HL-60 (cell line): ENCODE measurements at regions not wholly inside any gene's neighbourhood (a gene's known extent, or its start where the extent isn't known, plus 50 kb on each side); places are given as distances from the start of the nearest gene placed in this dataset.

ENCODE experiments used
- DNase-seq, 2 experiments: peaks; one replicate each; pipeline ENCODE4 v3.0.0-alpha.2; 2010 to 2020; ENCODE audit warnings: low read depth in 1 of 2, low spot score in 1 of 2
- H3K27ac ChIP-seq: fragments of 250-450 bp; sonication (Bioruptor Pico); replicated peaks from 2 replicates; pipeline ENCODE4 v1.5.1; 2020; ENCODE audit warnings: mild to moderate bottlenecking, moderate library complexity
- H3K27me3 ChIP-seq: fragments of 250-450 bp; sonication (Bioruptor Pico); 2 replicates; pipeline ENCODE4 v1.5.1; 2021; ENCODE audit warnings: mild to moderate bottlenecking, moderate library complexity; ENCODE audit not compliant: insufficient read depth, poor library complexity, severe bottlenecking
- H3K4me3 ChIP-seq: replicated peaks from 2 replicates; pipeline ENCODE4 v1.5.1; 2011; ENCODE audit warnings: mild to moderate bottlenecking, control low read depth, low read length; ENCODE audit not compliant: insufficient read depth
- CTCF ChIP-seq: IDR thresholded peaks from one replicate; pipeline ENCODE4 v1.5.1; 2011; ENCODE audit warnings: low read length, control low read depth, inconsistent platforms; ENCODE audit not compliant: insufficient read depth
- GABPA ChIP-seq: IDR thresholded peaks from 2 replicates; pipeline ENCODE4 v1.6.1; 2012; ENCODE audit warnings: low read depth
- POLR2AphosphoS5 ChIP-seq: IDR thresholded peaks from 2 replicates; pipeline ENCODE4 v1.6.1; 2012; ENCODE audit warnings: low read depth
- REST ChIP-seq: IDR thresholded peaks from 2 replicates; pipeline ENCODE4 v1.6.1; 2012; ENCODE audit warnings: low read depth; ENCODE audit not compliant: insufficient replicate concordance
- SPI1 ChIP-seq: IDR thresholded peaks from 2 replicates; pipeline ENCODE4 v1.6.1; 2012; ENCODE audit warnings: low read depth, mild to moderate bottlenecking, borderline replicate concordance

GRCh38 chr2:63788071-63788470 is 53.6 kb upstream of the UGP2 start:
- TF ChIP-seq POLR2AphosphoS5 (no peak), REST (no peak), CTCF (no peak), SPI1 (no peak), GABPA (no peak)
- H3K27me3 ChIP-seq = no peaks in the 10 kb centered on the region
- no peak overlapping the region for H3K4me3 ChIP-seq
- H3K27ac ChIP-seq = no peak overlapping the region
- DNase-seq = no peak

- DNase-seq = no peak
- no peak overlapping the region for H3K4me3 ChIP-seq
- no peak for TF ChIP-seq CTCF
- no peak for TF ChIP-seq SPI1
- TF ChIP-seq REST = no peak
- H3K27me3 ChIP-seq = no peaks in the 10 kb centered on the region
- no peak overlapping the region for H3K27ac ChIP-seq
Measured at GRCh38 chr2:63789338-63790020, 52.2 kb upstream of the UGP2 start.

- DNase-seq = no peak
- no peak for TF ChIP-seq SPI1
- TF ChIP-seq CTCF = no peak
- no peak for TF ChIP-seq REST
- no peak for TF ChIP-seq POLR2AphosphoS5
- TF ChIP-seq GABPA = no peak
- H3K27ac ChIP-seq = no peak overlapping the region
- H3K4me3 ChIP-seq = no peak overlapping the region
- H3K27me3 ChIP-seq = no peaks in the 10 kb centered on the region
Measured at GRCh38 chr2:63790491-63790890, 51.2 kb upstream of the UGP2 start.
